SW 1271 (cell line): ENCODE measurements at regions not wholly inside any gene's neighbourhood (a gene's known extent, or its start where the extent isn't known, plus 50 kb on each side); places are given as distances from the start of the nearest gene placed in this dataset.

Source experiments
- DNase-seq, 2 experiments: peaks; one replicate each; lab custom pipeline; 2025; lab: John Stamatoyannopoulos, UW

DNA sequence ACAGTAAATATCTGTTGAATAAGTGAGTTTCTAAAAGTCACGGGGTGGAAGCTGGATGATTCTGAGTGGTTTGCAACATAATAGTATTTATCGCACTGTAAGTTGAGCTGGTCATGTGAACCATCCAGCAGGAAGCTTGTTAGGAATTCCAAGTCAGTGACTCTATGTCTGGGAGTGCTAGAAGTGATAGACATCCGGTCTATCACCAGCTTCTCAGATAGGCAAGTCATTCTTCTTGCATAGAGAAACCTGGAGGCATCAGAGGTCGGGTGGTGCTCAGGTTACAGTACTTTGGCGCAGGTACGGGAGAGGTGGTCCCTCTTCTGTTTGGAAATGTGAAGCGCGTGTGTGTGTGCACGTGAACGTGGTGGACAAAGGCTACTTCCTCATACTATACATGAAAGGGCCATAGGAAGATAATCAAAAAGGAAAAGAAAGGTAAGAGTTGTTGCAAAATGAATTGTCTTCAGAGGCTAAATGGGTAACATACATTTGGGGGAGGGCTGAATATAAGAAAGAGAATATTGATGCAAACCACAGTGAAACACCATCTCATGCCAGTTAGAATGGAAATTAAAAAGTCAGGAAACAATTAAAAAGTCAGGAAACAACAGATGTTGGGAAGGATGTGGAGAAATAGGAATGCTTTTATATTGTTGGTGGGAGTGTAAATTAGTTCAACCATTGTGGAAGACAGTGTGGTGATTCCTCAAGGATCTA lies 299.3 kb upstream of the ZFP64 start:
- DNase-seq: peak; percentile 49 to 79

DNA sequence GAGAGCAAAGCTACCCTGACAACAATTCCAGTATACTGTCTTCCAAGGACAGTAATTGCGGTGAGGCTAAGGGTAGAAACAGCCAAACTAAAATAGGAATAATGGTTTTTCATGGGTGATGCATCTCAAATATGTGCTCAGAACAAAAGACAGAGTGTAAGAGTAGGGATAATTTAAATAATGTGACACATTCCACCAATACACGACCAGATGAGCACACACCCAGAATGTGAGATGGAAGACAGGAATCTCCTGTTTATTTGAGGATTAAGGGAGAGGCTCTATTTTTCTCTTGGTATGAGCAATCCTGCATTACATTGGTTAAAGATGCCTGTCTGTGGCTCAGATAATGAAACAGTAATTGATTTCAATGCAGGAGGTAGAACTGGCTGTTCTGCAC lies 292.9 kb upstream of the ZFP64 start:
- no peak for DNase-seq

- DNase-seq: no peak
Observed at GRCh38 chr20:52483382-52483781, 291.8 kb upstream of the ZFP64 start.

DNA sequence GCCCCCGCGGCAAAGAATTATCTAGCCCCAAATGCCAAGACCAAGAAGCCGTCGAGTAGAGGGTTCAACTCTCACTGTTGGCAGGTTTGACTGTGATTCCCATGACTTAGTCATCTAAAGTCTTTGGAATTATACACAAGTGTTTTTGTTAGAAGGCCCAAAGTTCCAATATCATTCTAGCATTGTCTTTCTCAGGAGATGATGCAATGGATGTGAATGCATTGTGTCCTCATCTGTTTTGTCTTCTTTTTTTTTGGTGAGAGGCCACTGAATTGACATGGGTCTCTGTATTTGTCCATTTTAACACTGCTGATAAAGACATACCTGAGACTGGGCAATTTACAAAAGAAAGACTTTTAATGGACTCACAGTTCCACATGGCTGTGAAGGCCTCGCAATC lies 290.5 kb upstream of the ZFP64 start:
- DNase-seq: no peak

GRCh38 chr20:52481443-52481842 lies 289.9 kb upstream of the ZFP64 start:
- no peak for DNase-seq

- no peak for DNase-seq
Observed at GRCh38 chr20:52476074-52476750, 284.6 kb upstream of the ZFP64 start.

DNA sequence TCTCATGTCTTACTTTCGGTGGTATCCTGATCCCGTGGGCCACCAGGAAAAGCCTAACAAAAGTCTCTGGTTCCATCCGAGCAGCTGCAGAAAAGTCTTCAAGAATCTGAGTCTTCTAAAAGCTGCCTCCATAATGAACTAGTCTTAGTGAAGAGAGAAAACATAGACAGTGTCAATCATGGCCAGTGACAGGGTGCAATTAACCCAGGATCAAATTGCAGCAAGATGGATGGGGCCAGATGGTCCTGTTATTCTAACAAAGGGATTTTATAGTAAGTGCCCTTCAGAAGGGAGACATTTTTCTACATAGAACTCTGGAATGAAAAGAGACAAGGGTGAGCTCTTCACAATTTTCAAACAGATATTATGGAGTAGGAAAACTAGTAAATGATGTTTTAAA lies 281.6 kb upstream of the ZFP64 start:
- no peak for DNase-seq

GRCh38 chr20:52470561-52470960 lies 279.0 kb upstream of the ZFP64 start:
- no peak for DNase-seq

GRCh38 chr20:52469128-52469527 lies 277.5 kb upstream of the ZFP64 start:
- DNase-seq: no peak

DNA sequence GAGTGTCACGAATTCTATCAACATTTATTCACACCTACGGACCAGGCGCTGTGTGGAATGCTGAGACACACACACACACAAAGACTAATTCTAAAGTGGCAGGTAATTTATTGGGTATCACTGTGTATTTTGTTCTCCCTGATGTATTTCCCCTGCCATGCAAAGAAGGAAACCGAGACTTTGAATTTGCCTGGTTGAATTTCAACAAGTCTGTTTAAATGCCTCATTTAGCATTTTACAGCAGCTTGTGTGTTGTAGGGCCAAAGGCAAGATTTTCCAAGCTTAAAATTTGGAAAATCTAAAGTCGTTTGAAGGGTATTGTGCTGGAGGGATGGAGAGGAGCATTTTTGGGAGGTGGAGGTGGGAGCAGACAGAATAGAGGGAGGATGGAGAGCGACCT lies 274.4 kb upstream of the ZFP64 start:
- no peak for DNase-seq

GRCh38 chr20:52461582-52461981 lies 270.0 kb upstream of the ZFP64 start:
- no peak for DNase-seq

GRCh38 chr20:52459150-52459549 lies 267.6 kb upstream of the ZFP64 start:
- DNase-seq: no peak

DNA sequence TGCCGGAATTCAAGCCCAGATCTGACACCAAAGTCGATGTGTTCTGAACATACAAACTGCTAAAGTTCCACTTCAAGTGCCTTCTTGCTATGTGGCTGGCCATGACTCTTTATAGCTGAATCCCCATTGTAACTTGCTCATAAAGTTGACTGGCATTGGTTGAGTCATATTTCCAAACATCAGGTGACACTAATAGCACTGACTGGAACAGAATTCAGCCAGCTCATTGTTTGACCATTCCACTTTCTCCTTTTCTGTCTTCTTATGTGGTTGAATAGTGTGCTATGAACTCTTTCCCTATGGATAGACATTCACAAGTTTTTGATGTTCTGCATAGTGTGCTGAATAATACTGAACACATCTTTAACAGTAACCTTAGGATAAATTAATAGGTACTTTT lies 266.2 kb upstream of the ZFP64 start:
- DNase-seq: no peak

DNA sequence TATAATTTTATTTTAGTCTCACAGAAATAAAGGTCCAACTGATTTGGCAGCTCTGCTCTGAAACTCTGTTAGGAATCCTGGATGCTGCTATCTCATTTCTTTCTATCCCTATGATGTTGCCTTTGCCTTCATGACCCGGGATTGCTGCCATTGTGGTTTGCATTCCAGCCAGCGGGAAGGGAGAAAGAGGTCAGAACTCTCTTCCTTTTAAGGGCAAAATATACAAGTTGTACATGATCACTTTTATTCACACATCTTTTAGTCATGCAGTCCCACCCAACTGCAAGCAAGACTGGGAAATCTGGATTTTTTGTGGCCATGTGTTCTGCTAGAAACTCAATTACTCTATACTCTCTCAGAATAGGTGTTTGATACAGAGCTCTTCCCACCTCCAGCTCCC lies 263.1 kb upstream of the ZFP64 start:
- no peak for DNase-seq

GRCh38 chr20:52448513-52449232 lies 257.1 kb upstream of the ZFP64 start:
- no peak for DNase-seq

DNA sequence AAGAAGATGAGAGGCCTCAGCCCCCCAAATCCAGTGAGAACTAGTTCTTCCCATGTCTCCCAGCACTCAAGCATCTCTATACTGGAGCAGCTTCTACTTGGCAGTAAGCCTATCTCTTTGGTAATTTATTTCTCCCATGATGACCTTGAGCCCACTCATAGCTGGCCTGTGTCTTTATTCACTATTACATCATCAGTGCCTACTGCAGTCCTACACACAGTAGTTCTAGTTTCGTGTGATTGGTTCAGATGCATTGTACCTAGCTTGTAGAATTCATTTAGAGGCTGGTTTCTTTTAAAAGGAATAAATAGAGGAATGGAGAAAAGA lies 255.6 kb upstream of the ZFP64 start:
- no peak for DNase-seq

DNA sequence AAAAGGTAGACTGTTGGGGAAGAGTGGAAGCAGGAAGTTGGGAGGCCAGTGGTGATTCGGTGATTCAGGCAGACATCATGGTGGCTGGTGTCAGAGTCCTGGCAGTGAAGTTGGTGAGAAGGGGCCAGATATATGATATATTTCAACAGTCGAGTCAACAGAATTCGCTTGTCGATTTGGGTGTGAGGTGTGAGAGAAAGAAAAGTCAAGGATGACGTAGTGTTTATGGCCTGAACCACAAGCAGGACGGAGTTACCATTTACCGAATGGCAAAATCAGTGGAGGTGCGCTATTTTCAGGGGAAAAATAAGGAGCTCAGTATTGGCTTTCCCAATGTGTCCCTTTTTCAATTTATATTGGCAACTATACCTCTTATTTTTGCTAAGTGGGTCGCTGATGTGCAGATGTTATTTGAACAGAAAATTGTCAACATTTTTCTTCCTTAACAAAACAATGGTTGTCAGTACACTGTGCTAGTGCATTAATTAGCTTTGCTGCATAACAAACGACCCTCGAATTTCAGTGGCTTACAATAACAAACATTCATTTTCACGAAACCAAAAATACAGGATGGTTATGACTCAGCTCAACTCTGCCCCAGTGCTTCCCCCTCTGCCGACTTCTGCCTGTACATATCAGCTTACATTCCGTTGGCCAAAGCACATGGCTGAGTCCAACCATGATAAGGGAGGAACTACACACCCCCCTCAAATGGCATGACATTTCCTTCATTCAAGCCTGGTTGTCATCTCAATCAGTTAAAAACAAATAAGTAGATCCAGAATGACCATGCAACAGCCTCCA lies 255.0 kb upstream of the ZFP64 start:
- DNase-seq: no peak

- no peak for DNase-seq
Observed at GRCh38 chr20:52444455-52444854, 252.9 kb upstream of the ZFP64 start.

DNA sequence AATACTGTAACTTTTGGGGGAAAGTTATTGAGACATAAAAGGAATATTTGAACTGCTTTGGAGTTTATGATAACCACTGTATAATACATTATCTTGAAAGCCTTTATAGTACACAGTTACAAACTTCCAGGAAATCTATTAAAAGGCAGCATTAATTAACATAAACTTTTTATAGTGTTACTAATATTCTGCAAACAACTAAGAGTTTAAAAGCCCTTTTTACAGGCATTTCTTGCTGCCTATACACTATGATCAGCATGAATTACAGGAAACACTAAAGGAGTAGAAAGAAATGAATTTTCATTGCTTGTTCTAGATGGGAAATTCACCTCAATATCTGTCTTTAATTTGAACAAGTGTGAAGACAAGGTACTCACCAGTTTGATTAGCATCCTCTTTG lies 252.3 kb upstream of the ZFP64 start:
- no peak for DNase-seq

- no peak for DNase-seq
Observed at GRCh38 chr20:52441710-52442109, 250.1 kb upstream of the ZFP64 start.

- no peak for DNase-seq
Observed at GRCh38 chr20:52439375-52439774, 247.8 kb upstream of the ZFP64 start.

DNA sequence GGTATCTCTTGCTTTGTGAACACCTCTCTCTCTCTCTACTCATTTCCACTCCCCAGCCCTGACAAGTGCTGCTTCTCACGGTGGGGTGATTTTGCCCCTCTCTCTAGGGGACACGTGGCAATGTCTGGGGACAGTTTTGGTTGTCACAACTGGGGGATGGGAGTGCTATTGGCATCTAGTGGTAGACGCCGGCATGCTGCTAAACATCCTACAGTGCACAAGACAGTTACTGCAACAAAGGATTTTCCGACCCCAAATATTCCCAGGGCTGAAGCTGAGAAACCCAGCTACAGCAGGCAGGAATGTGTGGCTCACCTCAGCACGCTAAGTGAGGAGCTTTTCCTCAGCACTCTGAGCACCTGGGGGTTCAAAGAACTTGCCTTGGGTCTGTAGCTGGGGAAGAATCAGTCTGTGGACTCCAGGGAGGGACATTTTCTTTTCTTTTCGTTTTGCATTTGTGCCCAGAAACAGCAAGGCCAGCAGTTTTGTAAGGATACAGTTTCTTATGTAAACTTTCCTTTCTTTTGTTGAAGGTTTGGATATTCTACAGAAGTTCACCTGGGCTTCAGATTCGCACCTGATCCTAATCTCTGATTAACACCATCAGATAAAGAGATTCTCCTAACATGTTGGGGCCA lies 246.9 kb upstream of the ZFP64 start:
- DNase-seq: no peak
